ENCODE measurements at regions not wholly inside any gene's neighbourhood (a gene's known extent, or its start where the extent isn't known, plus 50 kb on each side); places are given as distances from the start of the nearest gene placed in this dataset.

- TF ChIP-seq CTCF (IDR thresholded peaks at IDR 0.05; ENCODE audit: control insufficient read depth, extremely low read depth, insufficient read depth) = no peak
- no peak overlapping the region for H3K4me3 ChIP-seq (ENCODE audit: low read depth, low read length)
- DNase-seq (ENCODE audit: low read depth) = no peak
Observed at GRCh38 chr14:87468531-87468930, 524.5 kb downstream of the GALC start.

- DNase-seq (ENCODE audit: low read depth) = no peak
- TF ChIP-seq CTCF (IDR thresholded peaks at IDR 0.05; ENCODE audit: control insufficient read depth, extremely low read depth, insufficient read depth) = no peak
- H3K4me3 ChIP-seq (ENCODE audit: low read depth, low read length) = no peak overlapping the region
Observed at GRCh38 chr14:87467578-87467977, 525.4 kb downstream of the GALC start.

- TF ChIP-seq CTCF (IDR thresholded peaks at IDR 0.05; ENCODE audit: control insufficient read depth, extremely low read depth, insufficient read depth) = no peak
- no peak for DNase-seq (ENCODE audit: low read depth)
- H3K4me3 ChIP-seq (ENCODE audit: low read depth, low read length) = no peak overlapping the region
Observed at GRCh38 chr14:87465770-87466169, 527.2 kb downstream of the GALC start.

GRCh38 chr14:87461704-87462103, 531.3 kb downstream of the GALC start:
- no peak overlapping the region for H3K4me3 ChIP-seq (ENCODE audit: low read depth, low read length)
- DNase-seq (ENCODE audit: low read depth) = no peak
- no peak for TF ChIP-seq CTCF (IDR thresholded peaks at IDR 0.05; ENCODE audit: control insufficient read depth, extremely low read depth, insufficient read depth)

GRCh38 chr14:87457720-87458119, 535.3 kb downstream of the GALC start:
- no peak overlapping the region for H3K4me3 ChIP-seq (ENCODE audit: low read depth, low read length)
- no peak for DNase-seq (ENCODE audit: low read depth)
- no peak for TF ChIP-seq CTCF (IDR thresholded peaks at IDR 0.05; ENCODE audit: control insufficient read depth, extremely low read depth, insufficient read depth)

- H3K4me3 ChIP-seq (ENCODE audit: low read depth, low read length) = no peak overlapping the region
Observed at GRCh38 chr14:87450193-87450592, 542.8 kb downstream of the GALC start.

More at GRCh38 chr14:87450193-87450592, 542.8 kb downstream of the GALC start:
- no peak for TF ChIP-seq CTCF (IDR thresholded peaks at IDR 0.05; ENCODE audit: control insufficient read depth, extremely low read depth, insufficient read depth)
- no peak for DNase-seq (ENCODE audit: low read depth)
